Vagina (tissue), 2 donors: ENCODE measurements at regions not wholly inside any gene's neighbourhood (a gene's known extent, or its start where the extent isn't known, plus 50 kb on each side); places are given as distances from the start of the nearest gene placed in this dataset.

Experiments used
- DNase-seq, 2 donors: peaks; one replicate each; pipeline ENCODE4 v3.0.0-alpha.2; 2017; ENCODE audit errors: extremely low spot score in 2 of 2
- H3K27ac ChIP-seq: fragments of 200-600 bp; sonication (generic); one replicate; pipeline ENCODE4 v1.5.1; 2019
- H3K27me3 ChIP-seq: fragments of 200-600 bp; sonication (generic); one replicate; pipeline ENCODE4 v1.5.1; 2019
- H3K36me3 ChIP-seq, 2 donors: fragments of 200-600 bp; sonication (generic); one replicate each; pipeline ENCODE4 v1.5.1; 2017 to 2019
- H3K4me1 ChIP-seq: fragments of 200-600 bp; sonication (generic); one replicate; pipeline ENCODE4 v1.5.1; 2019
- H3K4me3 ChIP-seq, 2 donors: fragments of 200-600 bp; sonication (generic); 1 replicate in 1 of 2; 2 replicates in 1 of 2; pipeline ENCODE4 v1.5.1; 2016 to 2019
- H3K9me3 ChIP-seq: fragments of 200-600 bp; sonication (generic); one replicate; pipeline ENCODE4 v1.5.1; 2019
- POLR2A ChIP-seq, 2 donors: fragments of 450-650 bp; IDR thresholded peaks; one replicate each; pipeline ENCODE4 v1.6.1; 2017; ENCODE audit warnings: antibody characterized with exemption in 2 of 2, mild to moderate bottlenecking in 2 of 2, moderate library complexity in 2 of 2
- POLR2AphosphoS5 ChIP-seq, 2 donors: sonication (generic); formaldehyde crosslinking; IDR thresholded peaks; one replicate each; pipeline ENCODE4 v1.9.0; 2017; ENCODE audit warnings: antibody characterized with exemption in 2 of 2, mild to moderate bottlenecking in 2 of 2, low read depth in 1 of 2; ENCODE audit not compliant: insufficient read depth in 1 of 2
- intact Hi-C: fragments of 100-400 bp; cut with DNase I; formaldehyde crosslinking; loops from one replicate; pipeline ENCODE4 v1.15.1; 2023
- TF ChIP-seq, protein P1 (sequence below), 3 experiments: fragments of 450-650 bp in 2 of 3; fragments of 200-600 bp in 1 of 3; sonication (generic) in 1 of 3; IDR thresholded peaks; one replicate each; pipeline ENCODE4 v1.5.1; 2017 to 2019; ENCODE audit warnings: antibody characterized with exemption in 3 of 3, mild to moderate bottlenecking in 2 of 3, moderate library complexity in 2 of 3

DNA sequence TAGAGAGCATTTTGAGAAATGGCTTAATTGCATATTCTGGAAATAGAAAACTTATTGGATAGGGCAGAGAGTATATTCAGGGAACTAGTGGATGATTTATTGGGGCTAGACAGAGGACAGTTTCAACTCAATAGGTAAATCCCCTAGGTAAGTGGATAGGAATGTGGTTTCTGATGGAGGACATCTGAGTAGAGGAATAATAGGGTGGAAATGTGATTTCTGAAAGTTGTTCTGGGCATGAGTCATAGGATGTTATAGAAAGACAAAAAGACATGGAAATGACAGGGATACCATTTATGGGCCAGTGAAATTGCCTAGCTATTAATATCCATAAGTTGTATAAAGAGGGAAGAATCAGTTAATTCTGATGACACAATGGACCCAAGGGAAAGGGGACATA is 563.3 kb upstream of the GOLIM4 start:
- Histone ChIP-seq H3K27ac (no peak overlapping the region), H3K27me3 (no peaks in the 10 kb centered on the region), H3K36me3 (no peaks in the 10 kb centered on the region), H3K9me3 (no peaks in the 10 kb centered on the region), H3K4me1 (no peaks in the 10 kb centered on the region), H3K4me3 (no peak overlapping the region)
- intact Hi-C loops = no loop called here
- DNase-seq = no peak
- TF ChIP-seq POLR2A (IDR thresholded peaks at IDR 0.05) (no peak), POLR2AphosphoS5 (IDR thresholded peaks at IDR 0.05; ENCODE audit: insufficient read depth in 1 of 2, low read depth in 1 of 2) (no peak)
- TF ChIP-seq, protein P1, sequence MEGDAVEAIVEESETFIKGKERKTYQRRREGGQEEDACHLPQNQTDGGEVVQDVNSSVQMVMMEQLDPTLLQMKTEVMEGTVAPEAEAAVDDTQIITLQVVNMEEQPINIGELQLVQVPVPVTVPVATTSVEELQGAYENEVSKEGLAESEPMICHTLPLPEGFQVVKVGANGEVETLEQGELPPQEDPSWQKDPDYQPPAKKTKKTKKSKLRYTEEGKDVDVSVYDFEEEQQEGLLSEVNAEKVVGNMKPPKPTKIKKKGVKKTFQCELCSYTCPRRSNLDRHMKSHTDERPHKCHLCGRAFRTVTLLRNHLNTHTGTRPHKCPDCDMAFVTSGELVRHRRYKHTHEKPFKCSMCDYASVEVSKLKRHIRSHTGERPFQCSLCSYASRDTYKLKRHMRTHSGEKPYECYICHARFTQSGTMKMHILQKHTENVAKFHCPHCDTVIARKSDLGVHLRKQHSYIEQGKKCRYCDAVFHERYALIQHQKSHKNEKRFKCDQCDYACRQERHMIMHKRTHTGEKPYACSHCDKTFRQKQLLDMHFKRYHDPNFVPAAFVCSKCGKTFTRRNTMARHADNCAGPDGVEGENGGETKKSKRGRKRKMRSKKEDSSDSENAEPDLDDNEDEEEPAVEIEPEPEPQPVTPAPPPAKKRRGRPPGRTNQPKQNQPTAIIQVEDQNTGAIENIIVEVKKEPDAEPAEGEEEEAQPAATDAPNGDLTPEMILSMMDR (IDR thresholded peaks at IDR 0.05) = no peak

DNA sequence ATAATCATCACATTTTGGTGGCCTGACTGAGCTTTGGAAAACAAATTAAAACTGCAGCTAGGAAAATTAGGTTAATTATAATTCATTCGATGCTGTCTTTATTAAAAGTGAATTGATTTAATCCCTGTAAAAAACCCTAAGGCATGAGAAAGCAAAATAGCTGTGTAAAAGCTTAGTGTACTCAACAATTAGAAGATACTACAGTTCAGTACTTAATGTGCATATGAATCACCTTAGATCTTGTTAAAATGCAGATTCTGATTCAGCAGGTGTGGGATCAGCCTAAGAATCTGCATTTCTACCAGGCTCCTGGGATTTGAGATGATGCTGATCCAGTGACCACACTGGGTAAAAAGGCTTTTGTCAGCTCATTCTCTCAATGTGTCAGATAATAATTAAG is 559.9 kb upstream of the GOLIM4 start:
- intact Hi-C loops = no loop called here

DNA sequence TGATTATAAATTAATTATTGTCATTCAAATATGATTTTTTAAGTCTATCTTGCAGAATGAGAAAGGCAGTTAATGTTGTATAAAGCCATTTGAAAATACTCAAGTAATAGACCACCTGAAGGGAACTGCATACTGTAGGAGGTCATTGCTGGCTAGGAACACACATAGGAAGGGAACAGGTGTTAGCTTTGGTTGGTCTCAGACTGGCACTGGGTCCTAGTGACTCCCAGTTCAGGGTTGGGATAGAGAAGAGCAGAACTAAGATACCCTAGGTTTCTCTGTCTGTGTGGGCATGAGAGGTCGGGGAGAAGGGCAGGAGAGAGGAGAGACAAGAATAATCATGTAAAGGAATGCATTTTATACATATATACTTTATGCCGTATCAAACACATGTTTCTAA is 559.0 kb upstream of the GOLIM4 start:
- H3K27me3 ChIP-seq = no peaks in the 10 kb centered on the region
- intact Hi-C loops = no loop called here
- no peak overlapping the region for H3K4me3 ChIP-seq
- no peak for DNase-seq
- TF ChIP-seq POLR2AphosphoS5 (IDR thresholded peaks at IDR 0.05; ENCODE audit: insufficient read depth in 1 of 2, low read depth in 1 of 2) (no peak), POLR2A (IDR thresholded peaks at IDR 0.05) (no peak)
- TF ChIP-seq, protein P1 (IDR thresholded peaks at IDR 0.05) = no peak
- no peaks in the 10 kb centered on the region for H3K9me3 ChIP-seq
- no peak overlapping the region for H3K27ac ChIP-seq
- H3K4me1 ChIP-seq = no peaks in the 10 kb centered on the region
- no peaks in the 10 kb centered on the region for H3K36me3 ChIP-seq

More for the DNA sequence above, 559.9 kb upstream of the GOLIM4 start:
- Histone ChIP-seq H3K4me3 (no peak overlapping the region), H3K27ac (no peak overlapping the region), H3K36me3 (no peaks in the 10 kb centered on the region), H3K9me3 (no peaks in the 10 kb centered on the region), H3K27me3 (no peaks in the 10 kb centered on the region), H3K4me1 (no peaks in the 10 kb centered on the region)
- DNase-seq = no peak
- no peak for TF ChIP-seq POLR2A (IDR thresholded peaks at IDR 0.05)
- TF ChIP-seq, protein P1 (IDR thresholded peaks at IDR 0.05) = no peak
- no peak for TF ChIP-seq POLR2AphosphoS5 (IDR thresholded peaks at IDR 0.05; ENCODE audit: insufficient read depth in 1 of 2, low read depth in 1 of 2)

DNA sequence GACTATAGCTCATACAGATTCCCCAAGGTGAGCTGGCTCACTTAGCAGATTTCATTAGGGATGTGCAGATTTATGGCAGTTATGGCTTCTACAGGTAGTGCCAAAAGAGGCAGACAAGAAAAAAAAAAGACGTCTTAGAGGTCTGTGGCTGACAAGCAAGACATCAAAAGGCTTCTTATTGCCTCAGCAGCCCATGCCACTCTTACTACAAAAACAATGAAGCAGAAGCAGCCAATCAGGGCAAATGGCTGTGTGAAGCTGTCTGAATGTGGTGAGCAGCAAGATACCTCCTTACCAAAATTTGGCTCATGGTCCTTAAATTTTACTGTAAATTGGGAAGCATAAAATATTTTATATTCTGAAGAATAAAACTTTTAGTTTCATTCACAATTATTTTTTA is 557.5 kb upstream of the GOLIM4 start:
- intact Hi-C loops = no loop called here
- Histone ChIP-seq H3K27me3 (no peaks in the 10 kb centered on the region), H3K4me3 (no peak overlapping the region), H3K9me3 (no peaks in the 10 kb centered on the region), H3K36me3 (no peaks in the 10 kb centered on the region), H3K4me1 (no peaks in the 10 kb centered on the region), H3K27ac (no peak overlapping the region)
- TF ChIP-seq POLR2AphosphoS5 (IDR thresholded peaks at IDR 0.05; ENCODE audit: insufficient read depth in 1 of 2, low read depth in 1 of 2) (no peak), POLR2A (IDR thresholded peaks at IDR 0.05) (no peak)
- TF ChIP-seq, protein P1 (IDR thresholded peaks at IDR 0.05) = no peak
- no peak for DNase-seq

DNA sequence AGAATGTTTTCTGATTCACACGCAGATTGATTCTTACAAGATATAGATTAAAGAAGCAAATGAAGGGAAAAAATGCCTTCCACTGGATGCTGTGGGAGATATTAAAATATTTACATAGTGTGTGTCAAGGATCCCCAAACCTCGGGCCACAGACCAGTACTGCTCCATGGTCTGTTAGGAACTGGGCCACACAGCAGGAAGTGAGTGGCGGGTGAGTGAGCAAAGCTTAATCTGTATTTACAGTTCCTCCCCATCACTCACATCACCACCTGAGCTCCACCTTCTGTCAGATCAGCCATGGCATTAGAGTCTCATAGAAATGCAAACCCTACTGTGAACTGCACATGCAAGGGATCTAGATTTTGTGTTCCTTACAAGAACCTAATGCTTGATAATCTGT is 552.6 kb upstream of the GOLIM4 start:
- no peak for DNase-seq
- no peaks in the 10 kb centered on the region for H3K36me3 ChIP-seq
- no peak overlapping the region for H3K4me3 ChIP-seq
- TF ChIP-seq, protein P1 (IDR thresholded peaks at IDR 0.05) = no peak
- TF ChIP-seq POLR2AphosphoS5 (IDR thresholded peaks at IDR 0.05; ENCODE audit: insufficient read depth in 1 of 2, low read depth in 1 of 2) = no peak
- H3K4me1 ChIP-seq = no peaks in the 10 kb centered on the region
- no peaks in the 10 kb centered on the region for H3K9me3 ChIP-seq
- no peak overlapping the region for H3K27ac ChIP-seq
- no peaks in the 10 kb centered on the region for H3K27me3 ChIP-seq
- intact Hi-C loops = no loop called here
